ENCODE measurements at regions not wholly inside any gene's neighbourhood (a gene's known extent, or its start where the extent isn't known, plus 50 kb on each side); places are given as distances from the start of the nearest gene placed in this dataset.

DNA sequence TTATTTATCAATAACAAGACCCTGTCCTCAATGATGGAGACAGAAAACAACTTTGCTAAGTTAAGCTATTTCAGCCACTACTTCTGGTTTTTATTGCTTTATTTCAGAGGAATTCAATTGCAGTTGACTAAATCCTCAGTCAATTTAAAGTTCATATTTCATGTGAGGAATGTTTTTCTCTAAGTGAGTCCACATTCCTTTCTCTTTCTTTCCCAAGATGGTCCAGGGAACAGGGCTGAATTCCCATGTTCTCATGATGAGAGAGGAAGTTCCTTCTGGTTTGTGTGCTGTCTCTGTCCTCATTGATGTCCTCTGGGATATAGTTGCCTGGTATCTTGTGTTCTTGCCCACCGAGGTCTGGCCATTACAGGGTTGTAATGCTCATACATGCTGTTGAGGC, 117.2 kb downstream of the SLIT2 start:
- no peak overlapping the region for H3K27ac ChIP-seq
- H2AFZ ChIP-seq = no peak overlapping the region
- H3K4me3 ChIP-seq (ENCODE audit: low read depth, low read length) = no peak overlapping the region
- H3K9ac ChIP-seq = no peak overlapping the region
- H3K9me3 ChIP-seq (ENCODE audit: control insufficient read depth, low read length) = no peaks in the 10 kb centered on the region
- H3K36me3 ChIP-seq (ENCODE audit: control insufficient read depth, insufficient read depth, low read length) = no peaks in the 10 kb centered on the region
- TF ChIP-seq, protein P1, sequence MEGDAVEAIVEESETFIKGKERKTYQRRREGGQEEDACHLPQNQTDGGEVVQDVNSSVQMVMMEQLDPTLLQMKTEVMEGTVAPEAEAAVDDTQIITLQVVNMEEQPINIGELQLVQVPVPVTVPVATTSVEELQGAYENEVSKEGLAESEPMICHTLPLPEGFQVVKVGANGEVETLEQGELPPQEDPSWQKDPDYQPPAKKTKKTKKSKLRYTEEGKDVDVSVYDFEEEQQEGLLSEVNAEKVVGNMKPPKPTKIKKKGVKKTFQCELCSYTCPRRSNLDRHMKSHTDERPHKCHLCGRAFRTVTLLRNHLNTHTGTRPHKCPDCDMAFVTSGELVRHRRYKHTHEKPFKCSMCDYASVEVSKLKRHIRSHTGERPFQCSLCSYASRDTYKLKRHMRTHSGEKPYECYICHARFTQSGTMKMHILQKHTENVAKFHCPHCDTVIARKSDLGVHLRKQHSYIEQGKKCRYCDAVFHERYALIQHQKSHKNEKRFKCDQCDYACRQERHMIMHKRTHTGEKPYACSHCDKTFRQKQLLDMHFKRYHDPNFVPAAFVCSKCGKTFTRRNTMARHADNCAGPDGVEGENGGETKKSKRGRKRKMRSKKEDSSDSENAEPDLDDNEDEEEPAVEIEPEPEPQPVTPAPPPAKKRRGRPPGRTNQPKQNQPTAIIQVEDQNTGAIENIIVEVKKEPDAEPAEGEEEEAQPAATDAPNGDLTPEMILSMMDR (IDR thresholded peaks at IDR 0.05) = no peak
- no peaks in the 10 kb centered on the region for H3K4me1 ChIP-seq
- no peaks in the 10 kb centered on the region for H3K79me2 ChIP-seq
- no peak overlapping the region for H3K4me2 ChIP-seq (ENCODE audit: low read length)
- no peaks in the 10 kb centered on the region for H3K27me3 ChIP-seq (ENCODE audit: control insufficient read depth, insufficient read depth, low read length)

DNA sequence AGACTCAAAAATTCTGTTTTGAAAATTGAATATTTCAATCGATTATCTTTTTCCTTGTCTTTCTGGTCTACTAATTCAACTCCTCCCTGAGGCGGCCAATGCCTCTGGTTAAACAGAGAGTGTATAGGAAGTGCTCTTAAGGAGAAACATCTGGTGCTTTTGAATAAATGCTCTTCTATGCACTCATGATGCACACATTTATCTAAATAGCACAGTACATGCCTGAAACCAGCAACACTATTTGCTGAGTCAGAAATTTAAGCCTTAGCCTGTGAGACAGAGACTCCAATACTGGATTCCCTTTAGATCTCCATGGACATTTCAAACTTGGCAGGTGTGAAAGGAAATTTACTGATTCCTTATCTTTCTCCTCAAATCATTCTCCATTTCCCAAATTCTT, 118.6 kb downstream of the SLIT2 start:
- no peaks in the 10 kb centered on the region for H3K36me3 ChIP-seq (ENCODE audit: control insufficient read depth, insufficient read depth, low read length)
- H3K79me2 ChIP-seq = no peaks in the 10 kb centered on the region
- no peak overlapping the region for H3K27ac ChIP-seq
- no peaks in the 10 kb centered on the region for H3K9me3 ChIP-seq (ENCODE audit: control insufficient read depth, low read length)
- no peak overlapping the region for H3K4me2 ChIP-seq (ENCODE audit: low read length)
- TF ChIP-seq, protein P1 (IDR thresholded peaks at IDR 0.05) = no peak
- no peaks in the 10 kb centered on the region for H3K4me1 ChIP-seq
- no peak overlapping the region for H3K9ac ChIP-seq
- H3K4me3 ChIP-seq (ENCODE audit: low read depth, low read length) = no peak overlapping the region
- H2AFZ ChIP-seq = no peak overlapping the region
- H3K27me3 ChIP-seq (ENCODE audit: control insufficient read depth, insufficient read depth, low read length) = no peaks in the 10 kb centered on the region

DNA sequence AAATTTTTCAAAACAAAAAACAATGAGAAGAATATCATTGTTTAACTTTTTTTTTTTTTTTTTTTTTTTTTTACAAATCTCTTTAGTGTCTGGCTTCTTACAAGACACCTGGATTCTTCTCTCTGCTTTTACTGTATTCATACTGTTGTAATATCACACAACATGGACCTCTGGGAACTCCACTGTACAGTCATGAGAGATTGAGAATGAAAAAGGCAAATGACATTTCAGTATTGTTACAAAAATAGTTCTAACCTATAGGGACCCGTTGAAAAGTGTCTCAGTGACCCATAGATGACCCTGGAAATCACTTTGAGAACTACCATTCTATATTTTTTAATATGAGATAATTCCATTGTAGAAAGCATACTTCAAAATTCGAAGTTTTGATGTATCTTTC, 124.4 kb downstream of the SLIT2 start:
- Histone ChIP-seq H2AFZ (no peak overlapping the region), H3K9ac (no peak overlapping the region), H3K79me2 (no peaks in the 10 kb centered on the region), H3K36me3 (ENCODE audit: control insufficient read depth, insufficient read depth, low read length) (no peaks in the 10 kb centered on the region), H3K4me1 (no peaks in the 10 kb centered on the region), H3K9me3 (ENCODE audit: control insufficient read depth, low read length) (no peaks in the 10 kb centered on the region), H3K4me2 (ENCODE audit: low read length) (no peak overlapping the region), H3K27ac (no peak overlapping the region), H3K27me3 (ENCODE audit: control insufficient read depth, insufficient read depth, low read length) (no peaks in the 10 kb centered on the region), H3K4me3 (ENCODE audit: low read depth, low read length) (no peak overlapping the region)
- TF ChIP-seq, protein P1 (IDR thresholded peaks at IDR 0.05) = no peak

DNA sequence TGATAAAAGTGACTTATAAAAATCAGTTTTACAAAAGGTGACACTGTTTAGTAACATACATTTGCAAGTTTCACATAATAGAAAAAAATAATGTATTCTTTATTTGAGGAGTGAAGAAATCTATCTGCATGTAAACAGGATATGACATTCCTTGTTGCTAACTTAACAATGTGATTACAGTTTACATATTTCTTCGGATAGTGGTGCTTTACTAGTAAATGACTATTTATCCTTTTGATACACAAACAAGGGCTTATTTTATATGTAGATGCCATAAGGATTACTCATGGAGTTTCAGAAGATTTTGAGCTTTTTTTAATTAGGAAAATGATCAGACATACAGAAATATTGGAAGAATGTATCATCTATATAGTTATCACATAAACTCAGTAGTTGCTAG, 126.5 kb downstream of the SLIT2 start:
- Histone ChIP-seq H3K4me1 (no peaks in the 10 kb centered on the region), H3K4me2 (ENCODE audit: low read length) (no peak overlapping the region), H3K27me3 (ENCODE audit: control insufficient read depth, insufficient read depth, low read length) (no peaks in the 10 kb centered on the region), H3K4me3 (ENCODE audit: low read depth, low read length) (no peak overlapping the region), H2AFZ (no peak overlapping the region), H3K79me2 (no peaks in the 10 kb centered on the region), H3K9ac (no peak overlapping the region), H3K36me3 (ENCODE audit: control insufficient read depth, insufficient read depth, low read length) (no peaks in the 10 kb centered on the region), H3K9me3 (ENCODE audit: control insufficient read depth, low read length) (no peaks in the 10 kb centered on the region), H3K27ac (no peak overlapping the region)
- TF ChIP-seq, protein P1 (IDR thresholded peaks at IDR 0.05) = no peak

GRCh38 chr4:20381005-20381404, 129.3 kb downstream of the SLIT2 start:
- H3K4me2 ChIP-seq (ENCODE audit: low read length) = no peak overlapping the region
- no peak overlapping the region for H2AFZ ChIP-seq

More at GRCh38 chr4:20381005-20381404, 129.3 kb downstream of the SLIT2 start:
- no peaks in the 10 kb centered on the region for H3K36me3 ChIP-seq (ENCODE audit: control insufficient read depth, insufficient read depth, low read length)
- no peak overlapping the region for H3K9ac ChIP-seq
- no peak overlapping the region for H3K27ac ChIP-seq
- H3K27me3 ChIP-seq (ENCODE audit: control insufficient read depth, insufficient read depth, low read length) = no peaks in the 10 kb centered on the region
- no peak overlapping the region for H3K4me3 ChIP-seq (ENCODE audit: low read depth, low read length)
- TF ChIP-seq, protein P1 (IDR thresholded peaks at IDR 0.05) = no peak
- H3K4me1 ChIP-seq = no peaks in the 10 kb centered on the region
- H3K9me3 ChIP-seq (ENCODE audit: control insufficient read depth, low read length) = no peaks in the 10 kb centered on the region
- H3K79me2 ChIP-seq = no peaks in the 10 kb centered on the region

Measured in parathyroid adenoma (tissue), 2 donors.